Dedifferentiated amniotic fluid mesenchymal stem cell (primary cell): ENCODE measurements at regions not wholly inside any gene's neighbourhood (a gene's known extent, or its start where the extent isn't known, plus 50 kb on each side); places are given as distances from the start of the nearest gene placed in this dataset.
"Not testable (repeated sequence)": the region's sequence is repeated elsewhere in the genome, so short reads cannot be mapped to it uniquely, and the experiment has no call there.

ENCODE experiments used
- DNase-seq: peaks from one replicate; pipeline ENCODE4 v3.0.0-alpha.2; 2016; ENCODE audit errors: extremely low spot score

DNA sequence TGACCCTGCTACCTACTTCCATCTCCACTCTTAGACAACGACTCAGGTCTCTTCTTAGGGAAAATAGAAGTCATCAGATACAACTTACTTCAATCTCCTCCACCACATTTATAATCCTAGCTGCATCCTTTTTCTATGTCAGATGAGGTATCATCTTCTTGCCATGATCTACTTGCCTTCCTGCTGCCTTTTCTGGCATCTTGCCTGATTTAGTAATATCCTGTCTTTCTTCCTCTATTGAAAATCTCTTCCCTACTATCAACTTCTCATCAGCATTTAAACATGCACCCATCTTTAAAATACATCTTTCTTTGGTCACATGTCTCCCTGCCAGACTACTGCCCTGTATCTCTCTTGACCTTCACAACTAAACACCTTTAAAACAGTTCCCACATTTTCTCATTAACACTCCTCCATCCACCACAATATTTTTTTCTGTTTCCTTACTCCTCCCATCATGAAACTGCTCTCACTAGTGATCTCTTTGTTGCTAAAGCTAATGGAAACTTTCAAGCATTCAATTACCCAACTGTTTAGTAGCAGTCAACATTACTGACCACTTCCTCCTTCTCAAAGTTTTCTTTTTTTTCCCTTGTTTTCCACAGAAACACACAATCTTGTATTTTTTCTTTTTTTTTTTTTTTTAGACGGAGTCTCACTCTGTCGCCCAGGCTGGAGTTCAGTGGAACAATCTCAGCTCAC, 100.8 kb upstream of the CXorf66 start:
- no peak for DNase-seq

DNA sequence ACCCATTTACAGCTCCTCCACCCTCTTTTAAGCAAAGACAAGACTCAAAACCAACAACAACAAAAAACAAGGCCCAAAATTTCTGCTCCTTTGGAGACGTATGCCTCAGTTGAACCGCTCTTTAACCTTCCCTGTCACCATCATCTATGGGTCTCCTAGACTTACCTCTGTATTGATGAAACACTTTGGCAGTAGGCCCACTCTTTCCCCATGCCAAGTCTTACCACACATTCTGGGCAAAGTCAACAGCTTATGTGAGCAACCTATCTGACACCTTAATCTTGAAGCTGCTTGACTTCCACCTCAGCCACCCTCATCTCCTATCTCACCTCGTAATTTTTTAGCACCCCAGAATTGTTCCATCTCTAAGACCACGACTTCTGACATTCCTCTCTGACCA, 99.7 kb upstream of the CXorf66 start:
- no peak for DNase-seq

DNA sequence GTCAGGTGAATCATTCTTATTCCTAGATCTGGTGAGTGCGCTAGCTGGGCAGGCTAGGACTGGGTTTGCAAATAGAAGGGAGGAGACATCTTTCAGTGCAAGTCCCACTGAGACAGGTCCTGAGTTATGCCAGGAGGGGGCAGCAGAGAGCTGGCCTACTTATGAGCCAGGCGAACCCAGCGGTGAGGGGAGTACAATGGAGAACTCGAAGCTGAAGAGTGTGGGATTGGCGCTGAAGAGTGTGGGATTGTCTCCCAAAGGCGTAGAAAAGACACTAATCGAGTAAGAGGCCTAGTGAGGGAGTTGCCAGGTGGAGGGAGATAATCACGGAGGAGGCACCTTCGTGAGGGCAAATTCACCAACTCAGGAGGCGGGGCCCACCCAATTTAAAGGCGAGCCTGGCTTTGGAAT, 91.7 kb upstream of the CXorf66 start:
- DNase-seq = peak; percentile 40

DNA sequence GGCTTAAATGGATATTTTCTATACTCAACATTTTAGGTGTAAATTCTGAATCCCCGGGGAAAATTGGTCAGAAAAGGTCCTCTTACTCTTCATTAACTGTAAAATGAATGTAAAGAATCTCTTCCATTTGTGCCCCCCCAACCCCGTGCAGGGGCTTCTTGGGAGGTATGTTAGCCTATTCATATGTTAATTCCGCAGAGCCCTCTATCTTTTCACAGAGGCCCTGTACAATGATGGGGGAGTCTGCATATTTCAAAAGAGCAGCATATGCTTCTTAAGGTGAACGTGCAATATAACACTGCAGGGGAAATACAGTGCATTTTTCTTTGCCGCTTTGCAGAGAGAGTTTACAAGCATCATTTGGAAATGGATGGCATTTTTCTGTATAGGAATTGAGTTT, 88.5 kb upstream of the CXorf66 start:
- no peak for DNase-seq

- DNase-seq = no peak
Measured at GRCh38 chrX:140050906-140051305, 85.6 kb upstream of the CXorf66 start.

DNA sequence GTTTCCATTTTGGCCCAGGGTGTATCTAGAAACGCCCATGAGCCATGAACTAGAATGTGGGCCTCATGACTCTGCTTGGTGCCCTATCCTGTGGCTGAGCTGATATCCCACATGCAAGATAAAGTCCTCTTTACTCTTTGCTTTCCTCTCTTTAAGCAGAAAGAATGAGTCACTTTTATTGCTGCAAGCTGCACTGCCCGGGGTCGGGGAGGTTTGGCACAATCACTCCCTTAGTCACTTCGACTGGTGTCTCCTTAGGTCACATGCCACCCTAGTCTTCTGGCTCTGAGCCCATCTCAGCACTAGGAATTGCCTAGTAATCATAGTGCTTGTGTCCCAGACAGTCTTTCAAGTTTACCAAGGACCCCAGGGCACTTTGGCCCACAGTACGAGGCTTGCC, 75.1 kb upstream of the CXorf66 start:
- DNase-seq = no peak

- DNase-seq = no peak
Measured at GRCh38 chrX:140038842-140039241, 73.5 kb upstream of the CXorf66 start.

DNA sequence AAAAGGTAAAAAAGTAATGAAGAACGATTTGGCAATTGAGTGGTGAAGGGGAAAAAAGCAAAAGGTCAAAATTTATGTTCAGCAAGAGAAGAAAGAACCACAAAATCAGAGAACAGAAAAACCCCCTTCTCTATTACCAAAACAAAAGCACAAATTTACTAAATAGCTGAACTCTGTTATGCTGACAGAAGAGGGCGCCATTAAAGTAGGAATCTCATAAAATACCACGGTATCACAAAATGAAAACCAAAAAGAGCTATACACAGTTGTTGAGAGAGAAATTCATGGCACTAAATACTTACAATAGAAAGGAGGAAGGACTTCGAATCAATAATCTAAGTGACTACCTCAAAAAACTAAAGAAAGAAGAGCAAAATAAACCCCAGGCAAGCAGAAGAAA, 69.6 kb upstream of the CXorf66 start:
- no peak for DNase-seq

DNA sequence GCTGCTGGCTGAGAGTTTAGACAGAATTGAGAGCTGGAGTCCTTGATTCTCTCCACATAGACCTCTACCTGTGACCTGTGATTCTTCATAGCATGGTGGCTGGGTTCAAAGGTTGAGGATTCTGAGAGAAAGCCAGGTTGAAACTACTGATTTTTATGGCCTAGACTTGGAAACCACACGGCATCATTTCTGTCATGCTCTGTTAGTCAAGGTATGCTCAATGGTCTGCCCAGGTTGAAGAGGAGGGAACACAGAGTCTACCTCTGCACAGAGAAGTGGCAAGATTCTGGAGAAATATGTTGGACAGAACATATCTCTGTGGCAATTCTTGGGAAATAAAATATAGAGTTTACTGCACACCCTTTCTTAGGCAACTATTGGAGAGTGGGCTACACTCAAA, 57.2 kb upstream of the CXorf66 start:
- no peak for DNase-seq

GRCh38 chrX:140019134-140019533, 53.8 kb upstream of the CXorf66 start:
- not testable (repeated sequence) for DNase-seq
